ENCODE measurements at regions not wholly inside any gene's neighbourhood (a gene's known extent, or its start where the extent isn't known, plus 50 kb on each side); places are given as distances from the start of the nearest gene placed in this dataset.
"Not testable (repeated sequence)": the region's sequence is repeated elsewhere in the genome, so short reads cannot be mapped to it uniquely, and the experiment has no call there.

- no peak for DNase-seq
Observed at GRCh38 chr5:173667702-173668101, 51.3 kb upstream of the BOD1 start.

- DNase-seq = no peak
Observed at GRCh38 chr5:173668245-173668800, 51.9 kb upstream of the BOD1 start.

GRCh38 chr5:173668910-173669309 lies 52.5 kb upstream of the BOD1 start:
- DNase-seq = no peak

- DNase-seq = no peak
Observed at GRCh38 chr5:173669483-173669882, 53.0 kb upstream of the BOD1 start.

- DNase-seq = no peak
Observed at GRCh38 chr5:173670130-173670651, 53.7 kb upstream of the BOD1 start.

GRCh38 chr5:173670791-173671120 lies 54.3 kb upstream of the BOD1 start:
- no peak for DNase-seq

GRCh38 chr5:173671121-173671949 lies 54.9 kb upstream of the BOD1 start:
- peak; percentile 76 for DNase-seq

GRCh38 chr5:173672166-173672565 lies 55.7 kb upstream of the BOD1 start:
- DNase-seq = no peak

- DNase-seq = no peak
Observed at GRCh38 chr5:173672891-173673290, 56.4 kb upstream of the BOD1 start.

- DNase-seq = no peak
Observed at GRCh38 chr5:173673295-173674101, 57.0 kb upstream of the BOD1 start.

GRCh38 chr5:173675287-173675996 lies 59.0 kb upstream of the BOD1 start:
- DNase-seq = no peak

GRCh38 chr5:173676375-173676774 lies 59.9 kb upstream of the BOD1 start:
- DNase-seq = no peak

GRCh38 chr5:173677125-173677672 lies 60.7 kb upstream of the BOD1 start:
- no peak for DNase-seq

- DNase-seq = no peak
Observed at GRCh38 chr5:173679909-173680630, 63.6 kb upstream of the BOD1 start.

- DNase-seq = no peak
Observed at GRCh38 chr5:173680660-173681242, 64.3 kb upstream of the BOD1 start.

GRCh38 chr5:173682313-173682712 lies 65.9 kb upstream of the BOD1 start:
- DNase-seq = no peak

- not testable (repeated sequence) for DNase-seq
Observed at GRCh38 chr5:173684535-173684934, 68.1 kb upstream of the BOD1 start.

GRCh38 chr5:173686950-173687349 lies 70.5 kb upstream of the BOD1 start:
- DNase-seq = no peak

GRCh38 chr5:173688703-173689102 lies 72.3 kb upstream of the BOD1 start:
- DNase-seq = no peak

GRCh38 chr5:173689171-173689736 lies 72.8 kb upstream of the BOD1 start:
- DNase-seq = no peak

GRCh38 chr5:173689737-173690360 lies 73.4 kb upstream of the BOD1 start:
- DNase-seq = no peak
